ENCODE measurements at regions not wholly inside any gene's neighbourhood (a gene's known extent, or its start where the extent isn't known, plus 50 kb on each side); places are given as distances from the start of the nearest gene placed in this dataset.
"Not testable (repeated sequence)": the region's sequence is repeated elsewhere in the genome, so short reads cannot be mapped to it uniquely, and the experiment has no call there.

GRCh38 chr16:9658586-9658985 is 523.6 kb downstream of the GRIN2A start:
- no peak for DNase-seq

DNA sequence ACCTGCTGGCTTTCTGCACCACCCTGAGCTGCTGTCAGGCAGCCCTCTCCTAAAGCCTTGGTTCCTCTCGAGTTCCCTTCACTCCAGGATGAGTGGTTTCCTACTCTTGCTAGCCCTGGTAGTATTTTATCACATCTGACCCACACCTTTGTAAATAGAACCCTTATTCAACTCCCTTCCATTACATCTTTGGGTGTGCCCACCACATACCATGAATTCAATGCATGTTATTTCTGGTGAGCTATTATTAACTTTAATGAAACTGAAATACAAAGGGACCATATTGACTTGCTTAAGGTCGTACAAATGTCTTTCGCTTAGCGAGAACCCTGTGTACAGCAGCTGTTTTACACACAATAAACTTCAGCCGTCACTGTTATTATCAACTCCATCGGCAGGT is 521.3 kb downstream of the GRIN2A start:
- no peak for DNase-seq

DNA sequence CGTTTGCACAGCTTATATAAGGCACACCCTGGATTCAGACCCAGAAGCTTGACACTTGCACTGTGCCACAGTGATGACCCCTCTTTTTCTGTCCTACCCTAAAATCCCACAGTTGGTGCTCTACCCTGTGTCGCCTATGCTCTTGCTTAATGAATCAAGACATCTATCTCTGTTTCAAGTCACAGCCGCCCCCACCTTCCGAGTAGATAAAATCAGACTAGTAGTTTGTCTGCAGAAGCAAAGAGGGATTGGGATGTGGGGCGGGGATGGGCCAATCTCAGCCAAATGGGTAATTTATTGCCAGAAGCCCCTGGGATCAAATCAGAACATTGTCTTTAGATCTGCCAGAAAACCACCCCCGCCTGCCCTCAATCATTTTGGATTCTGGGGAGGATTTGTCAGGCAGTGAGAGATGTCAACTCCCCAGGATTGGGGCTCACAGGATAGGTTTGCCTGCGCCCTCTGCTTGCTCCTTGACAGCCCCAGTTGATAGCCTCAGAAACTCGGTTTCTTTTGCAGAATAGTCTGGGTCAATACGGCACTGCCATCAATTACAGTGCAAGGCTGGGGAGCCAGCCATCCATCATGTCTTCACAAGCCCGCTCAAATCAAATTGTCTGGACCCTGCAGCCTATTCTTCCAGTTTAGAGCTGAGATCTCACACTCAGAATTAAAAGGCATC is 520.8 kb downstream of the GRIN2A start:
- no peak for DNase-seq

- no peak for DNase-seq
These were observed 518.6 kb downstream of the GRIN2A start for GRCh38 chr16:9663588-9663987.

- no peak for DNase-seq
These were observed 516.4 kb downstream of the GRIN2A start for GRCh38 chr16:9665851-9666271.

DNA sequence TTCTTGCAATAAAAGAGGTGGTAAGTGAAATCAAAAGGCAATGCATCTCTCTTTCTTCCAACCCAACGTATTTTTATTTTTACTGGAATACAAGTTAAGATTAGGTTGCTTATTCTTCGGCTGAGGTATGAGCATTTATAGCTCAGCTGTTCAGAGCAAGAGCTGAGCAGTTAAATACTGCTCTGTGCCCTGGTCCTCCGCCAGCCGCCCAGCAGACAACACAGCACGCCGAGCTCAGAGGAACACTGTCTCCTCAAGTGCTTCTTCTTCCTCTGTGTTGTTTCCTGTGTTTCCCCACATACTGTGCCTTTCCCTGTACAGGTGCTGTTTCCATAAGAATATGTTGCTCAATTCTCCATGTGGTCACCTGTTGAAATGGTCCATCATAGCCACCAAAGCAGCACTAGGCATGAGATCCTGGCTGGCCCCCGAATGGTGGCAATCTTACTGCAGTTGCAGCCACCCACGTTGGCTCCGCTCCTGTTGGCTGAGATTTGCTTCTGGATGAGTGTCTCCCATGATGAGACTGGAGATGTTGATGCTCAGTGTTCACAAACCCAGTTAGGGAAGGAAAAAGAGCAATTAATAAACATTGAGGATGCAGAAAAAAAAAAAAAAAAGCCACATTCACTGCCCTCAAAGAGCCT is 515.3 kb downstream of the GRIN2A start:
- no peak for DNase-seq

DNA sequence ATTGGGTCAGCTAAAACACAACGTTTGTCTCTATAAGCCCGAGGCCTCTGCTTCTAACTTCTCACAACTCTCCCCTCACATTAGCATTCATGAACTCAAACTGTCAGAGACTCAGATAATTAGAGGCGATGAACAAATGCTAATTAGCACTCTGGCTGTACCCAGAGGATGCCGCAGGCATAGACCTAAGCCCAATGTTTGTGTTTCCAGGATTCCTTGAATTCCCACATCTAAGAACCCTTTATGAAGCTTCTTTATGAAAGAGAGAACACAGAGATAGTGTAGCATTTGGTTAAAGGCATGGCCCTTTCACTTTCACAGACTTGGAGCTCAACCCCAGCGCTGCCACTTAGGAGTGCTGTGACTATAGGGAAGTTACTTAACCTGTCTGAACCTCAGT is 512.2 kb downstream of the GRIN2A start:
- no peak for DNase-seq

GRCh38 chr16:9670616-9671015 is 511.6 kb downstream of the GRIN2A start:
- DNase-seq = not testable (repeated sequence)

- DNase-seq = not testable (repeated sequence)
These were observed 505.5 kb downstream of the GRIN2A start for GRCh38 chr16:9676560-9677300.

DNA sequence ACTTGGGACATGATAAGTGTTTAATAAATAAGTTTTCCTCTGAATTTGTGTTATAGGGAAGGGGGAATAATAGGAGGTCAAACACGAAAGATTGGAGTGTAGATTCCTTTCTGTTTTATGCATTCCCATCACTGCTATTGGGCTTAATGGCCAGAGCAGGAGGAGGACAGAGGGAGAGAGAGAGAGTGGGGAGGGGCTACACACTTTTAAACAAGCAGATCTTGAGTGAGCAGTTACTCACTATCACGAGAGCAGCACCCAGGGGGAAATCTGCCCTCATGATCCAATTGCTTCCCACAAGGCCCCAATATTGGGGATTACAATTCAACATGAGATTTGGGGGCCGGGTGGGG is 505.0 kb downstream of the GRIN2A start:
- DNase-seq = no peak

DNA sequence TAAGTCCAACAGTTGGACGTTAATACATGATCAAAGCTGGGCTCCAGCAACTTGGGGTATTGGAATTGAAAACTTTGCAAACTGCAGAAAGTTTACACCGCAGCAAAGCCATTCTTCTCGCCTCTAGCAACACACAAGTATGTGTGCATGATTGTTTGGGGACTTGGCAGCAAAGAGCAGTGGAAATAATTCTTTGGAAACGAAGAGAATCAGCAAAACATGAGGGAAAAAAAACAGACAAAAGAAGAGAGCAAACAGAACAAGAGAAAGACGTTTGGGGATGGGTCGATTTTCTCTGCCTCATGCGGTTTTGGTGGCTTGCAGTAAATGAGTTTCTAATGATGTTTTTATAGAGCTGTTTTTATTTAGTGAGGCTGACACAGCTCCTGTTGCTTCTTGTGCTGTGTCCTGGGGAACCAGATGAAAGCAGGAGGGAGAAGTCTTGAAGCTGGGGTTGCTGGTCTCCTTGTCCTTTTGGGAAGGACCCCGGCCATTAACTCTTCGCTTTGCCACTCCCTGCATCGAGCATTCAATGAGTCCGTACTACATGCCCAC is 502.9 kb downstream of the GRIN2A start:
- no peak for DNase-seq

- DNase-seq = no peak
These were observed 502.1 kb downstream of the GRIN2A start for GRCh38 chr16:9680019-9680655.

DNA sequence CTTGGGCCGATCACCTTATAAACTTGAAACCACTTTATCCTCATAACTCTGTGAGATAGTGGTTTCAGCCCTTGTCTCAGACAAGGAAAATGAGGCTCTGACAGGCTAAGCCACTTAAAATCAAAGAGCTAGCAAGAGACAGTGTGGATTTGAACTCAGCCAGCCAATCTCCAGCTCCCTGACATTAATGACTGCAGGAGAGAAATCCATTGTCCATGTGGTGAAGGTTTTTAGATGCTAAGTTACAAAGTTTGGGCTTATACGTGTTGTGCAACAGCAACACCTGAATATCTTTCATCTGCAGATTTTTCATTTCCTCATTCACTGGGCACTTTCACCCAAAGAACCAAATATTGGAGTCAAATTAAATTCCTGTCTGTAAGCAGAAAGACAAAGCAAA is 501.3 kb downstream of the GRIN2A start:
- no peak for DNase-seq

- no peak for DNase-seq
These were observed 500.7 kb downstream of the GRIN2A start for GRCh38 chr16:9681508-9681907.

DNA sequence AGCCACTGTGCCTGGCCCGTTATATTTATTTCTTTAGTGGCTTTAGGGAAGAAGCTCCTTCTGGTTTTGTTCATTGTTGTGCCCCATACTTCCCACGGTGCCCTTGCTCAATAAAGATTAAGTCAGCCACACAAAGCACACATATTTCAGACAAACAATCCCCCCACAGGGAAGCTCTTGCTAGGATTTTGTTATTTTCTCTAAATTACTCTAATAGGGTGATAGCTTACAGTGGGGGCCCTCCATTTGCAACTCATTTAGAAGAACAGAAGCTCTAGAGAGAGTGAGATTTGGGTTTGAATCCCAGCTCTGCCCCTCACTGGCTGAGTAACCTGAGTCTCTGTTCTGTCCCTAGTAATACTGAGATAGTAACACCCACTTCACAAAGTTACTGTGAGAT is 499.9 kb downstream of the GRIN2A start:
- no peak for DNase-seq

DNA sequence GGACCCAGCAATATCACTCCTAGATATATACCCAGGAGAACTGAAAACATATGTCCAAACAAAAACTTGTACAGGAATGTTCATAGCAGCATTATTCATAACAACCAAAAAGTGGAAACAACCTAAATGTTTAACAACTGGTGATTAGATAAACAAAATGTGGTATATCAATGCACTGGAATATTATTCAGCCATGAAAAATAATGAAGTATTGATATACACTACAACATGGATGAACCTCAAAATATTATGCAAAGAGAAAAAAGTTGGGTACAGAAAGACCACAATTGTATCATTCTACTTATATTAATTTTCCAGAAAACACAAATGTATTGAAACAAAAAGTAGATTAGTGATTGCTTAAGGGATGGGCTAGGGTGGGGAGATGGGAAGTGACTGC is 498.6 kb downstream of the GRIN2A start:
- DNase-seq = no peak

GRCh38 chr16:9687737-9688319 is 494.4 kb downstream of the GRIN2A start:
- DNase-seq = no peak

GRCh38 chr16:9689597-9689996 is 492.6 kb downstream of the GRIN2A start:
- DNase-seq = no peak

GRCh38 chr16:9695152-9695551 is 487.1 kb downstream of the GRIN2A start:
- DNase-seq = no peak
